Liver (tissue), 8 donors: ENCODE measurements at regions not wholly inside any gene's neighbourhood (a gene's known extent, or its start where the extent isn't known, plus 50 kb on each side); places are given as distances from the start of the nearest gene placed in this dataset.

ENCODE experiments used
- DNase-seq: peaks from one replicate; pipeline ENCODE4 v3.0.0-alpha.2; 2017; ENCODE audit warnings: low spot score
- H3K27ac ChIP-seq, 2 donors: one replicate each; pipeline ENCODE4 v1.7.0; 2013; ENCODE audit warnings: inconsistent platforms in 2 of 2, low read length in 2 of 2, control low read depth in 1 of 2, low read depth in 1 of 2, mild to moderate bottlenecking in 1 of 2
- H3K27me3 ChIP-seq, 4 donors: one replicate each; pipeline versions ENCODE4 v1.6.1 to v1.7.0; 2013; ENCODE audit warnings: low read length in 3 of 4, inconsistent platforms in 1 of 4, mild to moderate bottlenecking in 1 of 4, moderate library complexity in 1 of 4; ENCODE audit not compliant: control insufficient read depth in 4 of 4, insufficient read depth in 4 of 4
- H3K36me3 ChIP-seq, 4 donors: one replicate each; pipeline versions ENCODE4 v1.6.1 to v1.7.0; 2013; ENCODE audit warnings: low read length in 3 of 4, mild to moderate bottlenecking in 3 of 4, low read depth in 1 of 4, moderate library complexity in 1 of 4; ENCODE audit not compliant: control insufficient read depth in 4 of 4, insufficient read depth in 3 of 4
- H3K4me1 ChIP-seq, 4 donors: one replicate each; pipeline versions ENCODE4 v1.6.1 to v1.7.0; 2013; ENCODE audit warnings: low read length in 3 of 4, mild to moderate bottlenecking in 3 of 4, moderate library complexity in 1 of 4; ENCODE audit not compliant: control insufficient read depth in 4 of 4, insufficient read depth in 4 of 4
- H3K4me3 ChIP-seq, 3 donors: one replicate each; pipeline versions ENCODE4 v1.6.1 to v1.7.0; 2013; ENCODE audit warnings: low read length in 3 of 3, control low read depth in 1 of 3, low read depth in 1 of 3, mild to moderate bottlenecking in 1 of 3
- H3K9ac ChIP-seq, 2 donors: one replicate each; pipeline ENCODE4 v1.7.0; 2013; ENCODE audit warnings: low read length in 2 of 2, mild to moderate bottlenecking in 2 of 2, moderate library complexity in 2 of 2, control low read depth in 1 of 2, low read depth in 1 of 2
- H3K9me3 ChIP-seq, 4 donors: one replicate each; pipeline versions ENCODE4 v1.6.1 to v1.7.0; 2013; ENCODE audit warnings: low read length in 3 of 4; ENCODE audit not compliant: control insufficient read depth in 4 of 4
- CTCF ChIP-seq: fragments of 150-350 bp; IDR thresholded peaks from 2 replicates; pipeline ENCODE4 v1.5.1; 2017; ENCODE audit warnings: improper control_type of control experiment, low read depth, low read length; ENCODE audit not compliant: missing input control
- EGR1 ChIP-seq, 2 donors: IDR thresholded peaks; 2 replicates each; pipeline ENCODE4 v1.6.1; 2016 to 2018; ENCODE audit warnings: antibody characterized with exemption in 2 of 2, low read depth in 2 of 2
- FOXA1 ChIP-seq: IDR thresholded peaks from 2 replicates; pipeline ENCODE4 v1.6.1; 2016; ENCODE audit warnings: antibody characterized with exemption
- FOXA2 ChIP-seq: IDR thresholded peaks from 2 replicates; pipeline ENCODE4 v1.6.1; 2016; ENCODE audit warnings: antibody characterized with exemption
- GABPA ChIP-seq, 2 donors: IDR thresholded peaks in 1 of 2; conservative IDR thresholded peaks in 1 of 2; 2 replicates each; pipeline ENCODE4 v1.6.1; 2016; ENCODE audit warnings: antibody characterized with exemption in 2 of 2, mild to moderate bottlenecking in 1 of 2, moderate library complexity in 1 of 2
- HNF4A ChIP-seq, 2 donors: conservative IDR thresholded peaks; 2 replicates each; pipeline ENCODE4 v1.6.1; 2016; ENCODE audit warnings: antibody characterized with exemption in 2 of 2, mild to moderate bottlenecking in 2 of 2
- NR2F2 ChIP-seq: IDR thresholded peaks from 2 replicates; pipeline ENCODE4 v1.6.1; 2016; ENCODE audit warnings: antibody characterized with exemption
- RAD21 ChIP-seq, 2 donors: IDR thresholded peaks; 2 replicates each; pipeline ENCODE4 v1.6.1; 2016; ENCODE audit warnings: antibody characterized with exemption in 2 of 2, mild to moderate bottlenecking in 2 of 2
- RXRA ChIP-seq, 2 donors: IDR thresholded peaks; 2 replicates each; pipeline ENCODE4 v1.6.1; 2017 to 2018; ENCODE audit warnings: antibody characterized with exemption in 2 of 2, mild to moderate bottlenecking in 1 of 2
- SP1 ChIP-seq: IDR thresholded peaks from 2 replicates; pipeline ENCODE4 v1.6.1; 2018; ENCODE audit warnings: antibody characterized with exemption, mild to moderate bottlenecking
- TAF1 ChIP-seq: conservative IDR thresholded peaks from 2 replicates; pipeline ENCODE4 v1.6.1; 2016; ENCODE audit warnings: antibody characterized with exemption, mild to moderate bottlenecking
- YY1 ChIP-seq: IDR thresholded peaks from 2 replicates; pipeline ENCODE4 v1.6.1; 2016; ENCODE audit warnings: antibody characterized with exemption, mild to moderate bottlenecking
- ZBTB33 ChIP-seq: IDR thresholded peaks from 2 replicates; pipeline ENCODE4 v1.6.1; 2016; ENCODE audit warnings: antibody characterized with exemption
- WGBS: extraction: QIAGEN DNeasy Blood & Tissue Kit; methylation state at CpG from one replicate; pipeline ENCODE4 v1.1.7; 2013; 5-methylcytosine and 5-hydroxymethylcytosine counted together
- TF ChIP-seq, protein P1 (sequence below): IDR thresholded peaks from 2 replicates; pipeline ENCODE4 v1.6.1; 2016; ENCODE audit warnings: antibody characterized with exemption, mild to moderate bottlenecking
- TF ChIP-seq, protein P2 (sequence below): IDR thresholded peaks from 2 replicates; pipeline ENCODE4 v1.6.1; 2016; ENCODE audit warnings: antibody characterized with exemption
- donor health status: healthy.
- donor health status: healthy.
- donor health status: healthy.
- donor health status: healthy.
- donor health status: healthy.

DNA sequence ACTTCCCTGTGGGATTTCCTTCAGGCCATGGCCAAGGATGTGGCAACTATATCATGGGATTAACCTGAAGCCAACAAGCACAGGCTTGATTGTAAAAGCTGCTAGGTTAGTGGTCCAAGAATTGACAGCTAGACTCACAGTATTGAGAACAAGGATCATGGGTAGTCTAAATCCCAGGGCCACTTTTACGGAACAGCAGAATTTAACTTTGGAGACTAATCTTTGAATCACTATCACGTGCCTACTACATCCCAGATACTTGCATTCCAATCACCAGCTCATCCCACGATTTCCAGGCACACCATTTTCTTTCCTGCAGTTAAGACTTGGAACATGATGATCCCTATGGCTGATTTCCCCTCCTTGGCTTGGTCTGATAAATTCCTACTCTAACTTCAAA is 65.6 kb upstream of the ADO start:
- Histone ChIP-seq H3K27ac (no peak overlapping the region), H3K27me3 (peaks cover 0 to 4% (median 0%) of the 10 kb centered on the region in 4 donors), H3K4me1 (no peaks in the 10 kb centered on the region), H3K4me3 (no peak overlapping the region), H3K9me3 (no peaks in the 10 kb centered on the region), H3K9ac (no peak overlapping the region), H3K36me3 (no peaks in the 10 kb centered on the region)
- no peak for DNase-seq
- no peak for TF ChIP-seq GABPA (IDR thresholded peaks at IDR 0.05 in 1 of 2, conservative IDR thresholded peaks at IDR 0.05 in 1 of 2)
- TF ChIP-seq, protein P1, sequence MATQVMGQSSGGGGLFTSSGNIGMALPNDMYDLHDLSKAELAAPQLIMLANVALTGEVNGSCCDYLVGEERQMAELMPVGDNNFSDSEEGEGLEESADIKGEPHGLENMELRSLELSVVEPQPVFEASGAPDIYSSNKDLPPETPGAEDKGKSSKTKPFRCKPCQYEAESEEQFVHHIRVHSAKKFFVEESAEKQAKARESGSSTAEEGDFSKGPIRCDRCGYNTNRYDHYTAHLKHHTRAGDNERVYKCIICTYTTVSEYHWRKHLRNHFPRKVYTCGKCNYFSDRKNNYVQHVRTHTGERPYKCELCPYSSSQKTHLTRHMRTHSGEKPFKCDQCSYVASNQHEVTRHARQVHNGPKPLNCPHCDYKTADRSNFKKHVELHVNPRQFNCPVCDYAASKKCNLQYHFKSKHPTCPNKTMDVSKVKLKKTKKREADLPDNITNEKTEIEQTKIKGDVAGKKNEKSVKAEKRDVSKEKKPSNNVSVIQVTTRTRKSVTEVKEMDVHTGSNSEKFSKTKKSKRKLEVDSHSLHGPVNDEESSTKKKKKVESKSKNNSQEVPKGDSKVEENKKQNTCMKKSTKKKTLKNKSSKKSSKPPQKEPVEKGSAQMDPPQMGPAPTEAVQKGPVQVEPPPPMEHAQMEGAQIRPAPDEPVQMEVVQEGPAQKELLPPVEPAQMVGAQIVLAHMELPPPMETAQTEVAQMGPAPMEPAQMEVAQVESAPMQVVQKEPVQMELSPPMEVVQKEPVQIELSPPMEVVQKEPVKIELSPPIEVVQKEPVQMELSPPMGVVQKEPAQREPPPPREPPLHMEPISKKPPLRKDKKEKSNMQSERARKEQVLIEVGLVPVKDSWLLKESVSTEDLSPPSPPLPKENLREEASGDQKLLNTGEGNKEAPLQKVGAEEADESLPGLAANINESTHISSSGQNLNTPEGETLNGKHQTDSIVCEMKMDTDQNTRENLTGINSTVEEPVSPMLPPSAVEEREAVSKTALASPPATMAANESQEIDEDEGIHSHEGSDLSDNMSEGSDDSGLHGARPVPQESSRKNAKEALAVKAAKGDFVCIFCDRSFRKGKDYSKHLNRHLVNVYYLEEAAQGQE: no peak
- no peak for TF ChIP-seq RXRA (IDR thresholded peaks at IDR 0.05)
- TF ChIP-seq SP1: no peak
- TF ChIP-seq, protein P2, sequence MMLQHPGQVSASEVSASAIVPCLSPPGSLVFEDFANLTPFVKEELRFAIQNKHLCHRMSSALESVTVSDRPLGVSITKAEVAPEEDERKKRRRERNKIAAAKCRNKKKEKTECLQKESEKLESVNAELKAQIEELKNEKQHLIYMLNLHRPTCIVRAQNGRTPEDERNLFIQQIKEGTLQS: no peak
- no peak for TF ChIP-seq RAD21 (IDR thresholded peaks at IDR 0.05)
- TF ChIP-seq HNF4A (conservative IDR thresholded peaks at IDR 0.05): no peak
- no peak for TF ChIP-seq CTCF
- TF ChIP-seq ZBTB33: no peak
- no peak for TF ChIP-seq NR2F2
- no peak for TF ChIP-seq FOXA2
- TF ChIP-seq EGR1 (IDR thresholded peaks at IDR 0.05; ENCODE audit: low read depth in 2 of 2): no peak
- no peak for TF ChIP-seq YY1
- WGBS: 66% methylated on average over 3 of the region's 3 CpGs

DNA sequence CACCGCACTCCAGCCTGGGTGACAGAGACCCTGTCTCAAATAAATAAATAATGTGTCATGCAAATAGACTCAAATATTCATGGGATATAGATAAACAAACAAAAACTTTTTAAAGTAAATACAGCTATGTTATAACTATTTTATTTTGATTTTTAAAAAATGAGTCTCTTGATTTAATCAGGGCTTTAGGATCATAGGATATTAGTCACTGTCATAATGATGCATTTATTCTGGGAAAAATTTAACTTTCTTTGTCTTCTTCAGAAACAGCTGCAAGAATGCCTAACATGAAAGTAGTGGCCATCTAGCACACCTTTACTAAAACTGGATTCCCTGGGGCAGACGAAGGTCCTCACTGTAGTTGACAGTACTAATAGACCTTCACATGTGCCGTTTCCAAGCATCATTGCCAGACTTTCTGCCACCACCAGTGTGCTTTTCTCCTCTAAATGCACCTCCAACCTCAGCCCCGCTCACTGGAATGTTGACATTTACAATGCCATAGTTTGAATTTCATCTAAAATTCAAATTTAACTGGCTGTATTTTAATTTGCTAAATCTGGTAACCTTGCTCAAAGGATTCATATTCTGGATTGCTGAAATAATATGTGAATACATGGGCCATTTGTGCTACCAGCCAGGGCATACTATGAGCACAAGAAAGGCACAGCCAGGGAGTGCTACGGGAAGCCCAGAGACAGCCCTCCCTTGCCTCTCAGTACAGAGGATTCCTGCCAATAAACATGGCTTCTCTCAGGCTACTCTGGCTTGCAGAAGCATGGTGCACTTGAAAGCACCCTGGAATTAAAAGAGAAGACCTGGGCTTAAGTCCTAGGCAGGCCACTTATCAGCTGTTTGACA is 63.4 kb upstream of the ADO start:
- no peaks in the 10 kb centered on the region for H3K36me3 ChIP-seq
- H3K9me3 ChIP-seq: no peaks in the 10 kb centered on the region
- no peak for TF ChIP-seq TAF1
- TF ChIP-seq ZBTB33: no peak
- no peak for TF ChIP-seq HNF4A (conservative IDR thresholded peaks at IDR 0.05)
- TF ChIP-seq FOXA1: no peak
- H3K27me3 ChIP-seq: peaks cover 0 to 4% (median 0%) of the 10 kb centered on the region in 4 donors
- no peak for DNase-seq
- H3K27ac ChIP-seq: no peak overlapping the region
- no peak overlapping the region for H3K9ac ChIP-seq
- 79% methylated on average over 5 of the region's 5 CpGs for WGBS
- H3K4me1 ChIP-seq: no peaks in the 10 kb centered on the region
- no peak overlapping the region for H3K4me3 ChIP-seq
